GM12878 (cell line): ENCODE measurements at regions not wholly inside any gene's neighbourhood (a gene's known extent, or its start where the extent isn't known, plus 50 kb on each side); places are given as distances from the start of the nearest gene placed in this dataset.

Experiments used
- ATAC-seq: fragments of 200-7000 bp; cut with Tn5 transposase; 3 replicates; pipeline ENCODE4 v1.9.1; 2020; ENCODE audit warnings: mild to moderate bottlenecking, moderate library complexity
- BruUV-seq: library from RNA; stranded (reverse); fragments of 400-500 nt; replicated peaks from 2 replicates; lab custom pipeline; 2021; lab: Mats Ljungman, UMichigan
- CTCF ChIA-PET: fragments of 300-600 bp; sonication (Branson Sonifier 250); formaldehyde crosslinking; extraction: SDS; loops from one replicate; lab custom pipeline; 2021; ENCODE audit warnings: inconsistent platforms; lab: Yijun Ruan, JAX
- POLR2A ChIA-PET: fragments of 350-600 bp; formaldehyde crosslinking; extraction: SDS; loops from one replicate; lab custom pipeline; 2021; ENCODE audit warnings: inconsistent platforms; lab: Charles Lee
- RAD21 ChIA-PET: fragments of 300-600 bp; sonication (Branson Sonifier 250); formaldehyde crosslinking; loops from one replicate; lab custom pipeline; 2023; ENCODE audit warnings: antibody characterized with exemption; ENCODE audit not compliant: unreplicated experiment; lab: Charles Lee
- SMC1A ChIA-PET: fragments of 300-600 bp; sonication (Branson Sonifier 250); formaldehyde crosslinking; loops from one replicate; lab custom pipeline; 2023; ENCODE audit not compliant: unreplicated experiment, uncharacterized antibody; lab: Charles Lee
- DNase-seq: peaks from one replicate; pipeline ENCODE4 v3.0.0-alpha.2; 2011; ENCODE audit warnings: low read depth, low spot score
- FAIRE-seq: peaks from 3 replicates; lab custom pipeline; 2011; peaks lifted over from hg19 to GRCh38; lab: Jason Lieb, UNC
- H2AFZ ChIP-seq: 2 replicates; pipeline ENCODE4 v1.6.0; 2011; ENCODE audit warnings: low read depth, low read length, control low read depth; ENCODE audit not compliant: control insufficient read depth
- H3K27ac ChIP-seq: 2 replicates; pipeline ENCODE4 v1.5.1; 2011; ENCODE audit warnings: control low read depth; ENCODE audit not compliant: control insufficient read depth, insufficient read depth
- H3K27me3 ChIP-seq, 2 experiments: replicated peaks in 1 of 2; 2 replicates each; pipeline versions ENCODE4 v1.6.0 to v1.6.1; 2011; ENCODE audit warnings: low read length in 1 of 2; ENCODE audit not compliant: control insufficient read depth in 2 of 2, insufficient read depth in 2 of 2
- H3K36me3 ChIP-seq, 2 experiments: 2 replicates each; pipeline ENCODE4 v1.5.1; 2011; ENCODE audit warnings: low read length in 1 of 2; ENCODE audit not compliant: control insufficient read depth in 2 of 2, insufficient read depth in 2 of 2
- H3K4me1 ChIP-seq: 2 replicates; pipeline ENCODE4 v1.6.1; 2011; ENCODE audit warnings: mild to moderate bottlenecking, low read length, moderate library complexity, mixed read lengths; ENCODE audit not compliant: control insufficient read depth, insufficient read depth
- H3K4me2 ChIP-seq: 2 replicates; pipeline ENCODE4 v1.6.0; 2011; ENCODE audit warnings: control low read depth; ENCODE audit not compliant: control insufficient read depth, insufficient read depth
- H3K4me3 ChIP-seq: fragments of 200-600 bp; sonication (generic); 2 replicates; pipeline ENCODE4 v1.5.1; 2016
- H3K79me2 ChIP-seq: 2 replicates; pipeline ENCODE4 v1.6.0; 2011; ENCODE audit warnings: low read length; ENCODE audit not compliant: control insufficient read depth, insufficient read depth
- H3K9ac ChIP-seq: 2 replicates; pipeline ENCODE4 v1.8.0; 2011; ENCODE audit warnings: low read length, control low read depth, mixed read lengths; ENCODE audit not compliant: control insufficient read depth, insufficient read depth
- H3K9me3 ChIP-seq: replicated peaks from 3 replicates; pipeline ENCODE4 v1.5.1; 2011; ENCODE audit warnings: mild to moderate bottlenecking, low read length; ENCODE audit not compliant: control insufficient read depth, insufficient read depth
- H4K20me1 ChIP-seq: 2 replicates; pipeline ENCODE4 v1.6.0; 2011; ENCODE audit not compliant: control insufficient read depth, insufficient read depth
- DPF2 ChIP-seq: fragments of 450-650 bp; IDR thresholded peaks from 2 replicates; pipeline ENCODE4 v1.6.1; 2017; ENCODE audit warnings: mild to moderate bottlenecking
- EED ChIP-seq: sonication (generic); IDR thresholded peaks from 2 replicates; pipeline ENCODE4 v1.6.1; 2016; ENCODE audit warnings: antibody characterized with exemption, low read depth
- SP1 ChIP-seq: IDR thresholded peaks from one replicate; pipeline ENCODE4 v1.6.1; 2011; ENCODE audit warnings: low read depth, low read length
- TCF3 ChIP-seq: IDR thresholded peaks from 2 replicates; pipeline ENCODE4 v1.6.1; 2012; ENCODE audit warnings: low read depth, mild to moderate bottlenecking, low read length, borderline replicate concordance; ENCODE audit not compliant: insufficient read depth
- ZNF622 ChIP-seq: fragments of 450-650 bp; IDR thresholded peaks from 2 replicates; pipeline ENCODE4 v1.6.1; 2017; ENCODE audit warnings: mild to moderate bottlenecking, inconsistent platforms
- WGBS: methylation state at CpG from one replicate; pipeline ENCODE4 v1.1.6; 2016; ENCODE audit warnings: low lambda C conversion rate; ENCODE audit not compliant: insufficient replicate concordance, insufficient coverage; ENCODE audit errors: missing lambda C conversion rate; 5-methylcytosine and 5-hydroxymethylcytosine counted together
- in situ Hi-C: fragments of 300-500 bp; cut with MboI; formaldehyde crosslinking; loops from 9 replicates; pipeline ENCODE4 v1.14.3; 2018; ENCODE audit warnings: mixed read lengths
- intact Hi-C: fragments of 100-400 bp; cut with micrococcal nuclease; formaldehyde crosslinking; loops from one replicate; pipeline ENCODE4 v1.14.2; 2022; ENCODE audit not compliant: unreplicated experiment
- TF ChIP-seq, protein P1 (sequence below): IDR thresholded peaks from 2 replicates; pipeline ENCODE4 v1.6.1; 2011; ENCODE audit warnings: borderline replicate concordance, low read depth, mild to moderate bottlenecking, moderate library complexity, low read length; ENCODE audit not compliant: insufficient read depth, poor library complexity, severe bottlenecking
- TF ChIP-seq, protein P2 (sequence below): fragments of 450-650 bp; formaldehyde crosslinking; IDR thresholded peaks from 2 replicates; pipeline ENCODE4 v1.4.0; 2022; ENCODE audit warnings: mild to moderate bottlenecking, moderate library complexity
- TF ChIP-seq, protein P3 (sequence below): fragments of 450-650 bp; IDR thresholded peaks from 2 replicates; pipeline ENCODE4 v1.6.1; 2017; ENCODE audit warnings: mild to moderate bottlenecking, low read depth, inconsistent platforms; ENCODE audit not compliant: poor library complexity, severe bottlenecking

DNA sequence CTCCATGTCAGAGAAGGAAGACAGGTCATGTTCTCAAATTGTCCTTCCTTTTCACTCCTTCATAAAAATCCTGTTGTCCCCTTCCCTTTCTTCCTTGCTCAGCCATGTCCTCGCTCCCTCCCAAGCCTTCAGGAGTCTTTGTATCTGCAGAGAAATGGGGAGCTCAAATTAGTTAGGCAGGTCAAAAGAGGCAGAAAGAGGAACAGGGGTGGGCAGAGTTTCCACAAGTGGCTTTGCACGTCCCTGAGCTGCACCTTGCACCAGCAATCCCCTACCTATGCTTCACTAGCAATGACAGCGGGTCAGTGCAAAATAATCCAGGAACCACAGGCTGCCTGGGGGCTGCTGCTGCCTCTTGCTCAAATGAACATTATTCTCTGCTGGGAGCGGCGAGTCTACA, 152.1 kb upstream of the ITGA6 start:
- no TSS peak for BruUV-seq
- no peak for FAIRE-seq
- Histone ChIP-seq H2AFZ (no peak overlapping the region), H3K27me3 (no peaks in the 10 kb centered on the region), H4K20me1 (no peaks in the 10 kb centered on the region), H3K4me3 (no peak overlapping the region), H3K36me3 (no peaks in the 10 kb centered on the region), H3K79me2 (no peaks in the 10 kb centered on the region), H3K4me2 (no peak overlapping the region), H3K27ac (no peak overlapping the region), H3K4me1 (no peaks in the 10 kb centered on the region), H3K9me3 (peaks cover 6% of the 10 kb centered on the region; the same call in 1 of the 3 replicates), H3K9ac (no peak overlapping the region)
- 9% methylated on average over 5 of the region's 5 CpGs for WGBS
- intact Hi-C loops = no loop called here
- no peak for DNase-seq
- CTCF ChIA-PET = interaction anchor here (0.7 kb wide), 1 partner anchor 27 kb away, joined by 3 read pairs; no protein-coding TSS in a partner anchor
- POLR2A ChIA-PET = no interaction called here
- RAD21 ChIA-PET = no interaction called here
- SMC1A ChIA-PET = no interaction called here
- in situ Hi-C loops = no loop called here
- ATAC-seq = no peak
- no peak for TF ChIP-seq ZNF622
- TF ChIP-seq EED = no peak
- no peak for TF ChIP-seq DPF2
- TF ChIP-seq, protein P1, sequence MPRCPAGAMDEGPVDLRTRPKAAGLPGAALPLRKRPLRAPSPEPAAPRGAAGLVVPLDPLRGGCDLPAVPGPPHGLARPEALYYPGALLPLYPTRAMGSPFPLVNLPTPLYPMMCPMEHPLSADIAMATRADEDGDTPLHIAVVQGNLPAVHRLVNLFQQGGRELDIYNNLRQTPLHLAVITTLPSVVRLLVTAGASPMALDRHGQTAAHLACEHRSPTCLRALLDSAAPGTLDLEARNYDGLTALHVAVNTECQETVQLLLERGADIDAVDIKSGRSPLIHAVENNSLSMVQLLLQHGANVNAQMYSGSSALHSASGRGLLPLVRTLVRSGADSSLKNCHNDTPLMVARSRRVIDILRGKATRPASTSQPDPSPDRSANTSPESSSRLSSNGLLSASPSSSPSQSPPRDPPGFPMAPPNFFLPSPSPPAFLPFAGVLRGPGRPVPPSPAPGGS = no peak
- TF ChIP-seq SP1 = no peak
- TF ChIP-seq, protein P2, sequence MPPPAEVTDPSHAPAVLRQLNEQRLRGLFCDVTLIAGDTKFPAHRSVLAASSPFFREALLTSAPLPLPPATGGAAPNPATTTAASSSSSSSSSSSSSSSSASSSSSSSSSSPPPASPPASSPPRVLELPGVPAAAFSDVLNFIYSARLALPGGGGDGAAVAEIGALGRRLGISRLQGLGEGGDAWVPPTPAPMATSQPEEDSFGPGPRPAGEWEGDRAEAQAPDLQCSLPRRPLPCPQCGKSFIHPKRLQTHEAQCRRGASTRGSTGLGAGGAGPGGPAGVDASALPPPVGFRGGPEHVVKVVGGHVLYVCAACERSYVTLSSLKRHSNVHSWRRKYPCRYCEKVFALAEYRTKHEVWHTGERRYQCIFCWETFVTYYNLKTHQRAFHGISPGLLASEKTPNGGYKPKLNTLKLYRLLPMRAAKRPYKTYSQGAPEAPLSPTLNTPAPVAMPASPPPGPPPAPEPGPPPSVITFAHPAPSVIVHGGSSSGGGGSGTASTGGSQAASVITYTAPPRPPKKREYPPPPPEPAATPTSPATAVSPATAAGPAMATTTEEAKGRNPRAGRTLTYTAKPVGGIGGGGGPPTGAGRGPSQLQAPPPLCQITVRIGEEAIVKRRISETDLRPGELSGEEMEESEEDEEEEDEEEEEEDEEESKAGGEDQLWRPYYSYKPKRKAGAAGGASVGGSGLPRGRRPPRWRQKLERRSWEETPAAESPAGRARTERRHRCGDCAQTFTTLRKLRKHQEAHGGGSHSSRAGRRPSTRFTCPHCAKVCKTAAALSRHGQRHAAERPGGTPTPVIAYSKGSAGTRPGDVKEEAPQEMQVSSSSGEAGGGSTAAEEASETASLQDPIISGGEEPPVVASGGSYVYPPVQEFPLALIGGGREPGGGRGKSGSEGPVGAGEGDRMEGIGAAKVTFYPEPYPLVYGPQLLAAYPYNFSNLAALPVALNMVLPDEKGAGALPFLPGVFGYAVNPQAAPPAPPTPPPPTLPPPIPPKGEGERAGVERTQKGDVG (CRISPR knock-in tag) = no peak
- TF ChIP-seq TCF3 = no peak
- TF ChIP-seq, protein P3, sequence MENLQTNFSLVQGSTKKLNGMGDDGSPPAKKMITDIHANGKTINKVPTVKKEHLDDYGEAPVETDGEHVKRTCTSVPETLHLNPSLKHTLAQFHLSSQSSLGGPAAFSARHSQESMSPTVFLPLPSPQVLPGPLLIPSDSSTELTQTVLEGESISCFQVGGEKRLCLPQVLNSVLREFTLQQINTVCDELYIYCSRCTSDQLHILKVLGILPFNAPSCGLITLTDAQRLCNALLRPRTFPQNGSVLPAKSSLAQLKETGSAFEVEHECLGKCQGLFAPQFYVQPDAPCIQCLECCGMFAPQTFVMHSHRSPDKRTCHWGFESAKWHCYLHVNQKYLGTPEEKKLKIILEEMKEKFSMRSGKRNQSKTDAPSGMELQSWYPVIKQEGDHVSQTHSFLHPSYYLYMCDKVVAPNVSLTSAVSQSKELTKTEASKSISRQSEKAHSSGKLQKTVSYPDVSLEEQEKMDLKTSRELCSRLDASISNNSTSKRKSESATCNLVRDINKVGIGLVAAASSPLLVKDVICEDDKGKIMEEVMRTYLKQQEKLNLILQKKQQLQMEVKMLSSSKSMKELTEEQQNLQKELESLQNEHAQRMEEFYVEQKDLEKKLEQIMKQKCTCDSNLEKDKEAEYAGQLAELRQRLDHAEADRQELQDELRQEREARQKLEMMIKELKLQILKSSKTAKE = no peak
- TF ChIP-seq, all 136 proteins: peak for 0
